CD4-positive, alpha-beta T cell treated with Interferon alpha-2 for 1 hour (primary cell): ENCODE measurements at regions not wholly inside any gene's neighbourhood (a gene's known extent, or its start where the extent isn't known, plus 50 kb on each side); places are given as distances from the start of the nearest gene placed in this dataset.
"Not testable (repeated sequence)": the region's sequence is repeated elsewhere in the genome, so short reads cannot be mapped to it uniquely, and the experiment has no call there.

Source experiments
- DNase-seq, 2 donors: peaks; one replicate each; pipeline ENCODE4 v3.0.0-alpha.2; 2020 to 2022

DNA sequence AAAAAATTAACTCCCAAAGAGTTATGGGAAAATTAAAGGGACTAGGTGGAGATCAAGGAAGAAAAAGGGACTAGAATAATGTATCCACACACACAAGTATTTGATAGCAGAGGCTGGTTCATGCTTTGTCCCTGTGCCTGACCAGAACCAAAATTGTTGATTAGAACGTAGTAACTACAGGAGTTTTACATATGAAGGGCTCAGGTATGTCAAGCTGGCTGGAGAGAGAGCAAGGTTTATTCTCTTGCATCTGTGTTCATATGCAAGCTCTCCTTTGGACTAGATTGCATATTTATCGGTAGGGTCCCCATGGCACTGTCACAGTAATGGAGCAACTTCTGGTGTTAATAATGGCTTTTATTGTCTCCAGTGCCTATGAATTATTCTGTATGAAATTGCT lies 239.9 kb upstream of the TRPM3 start:
- no peak for DNase-seq

DNA sequence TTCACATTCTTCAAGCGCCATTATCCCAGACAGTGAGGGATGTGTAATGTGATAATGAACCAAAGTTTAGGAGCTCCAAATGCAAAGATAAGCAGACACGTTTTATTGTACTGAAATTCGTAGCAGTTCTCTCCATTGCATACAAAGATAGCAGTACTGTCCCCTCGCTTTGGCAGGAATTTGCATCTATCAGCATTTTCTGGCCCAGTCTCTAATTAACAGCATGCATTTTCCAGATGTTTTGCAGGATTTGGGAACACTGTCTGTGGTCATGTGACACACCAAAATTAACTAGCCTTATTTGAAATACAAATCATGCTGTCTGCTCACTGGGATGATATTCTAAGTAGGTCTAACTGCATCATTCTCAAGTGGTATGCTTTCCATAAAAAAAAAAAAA lies 235.9 kb upstream of the TRPM3 start:
- no peak for DNase-seq

DNA sequence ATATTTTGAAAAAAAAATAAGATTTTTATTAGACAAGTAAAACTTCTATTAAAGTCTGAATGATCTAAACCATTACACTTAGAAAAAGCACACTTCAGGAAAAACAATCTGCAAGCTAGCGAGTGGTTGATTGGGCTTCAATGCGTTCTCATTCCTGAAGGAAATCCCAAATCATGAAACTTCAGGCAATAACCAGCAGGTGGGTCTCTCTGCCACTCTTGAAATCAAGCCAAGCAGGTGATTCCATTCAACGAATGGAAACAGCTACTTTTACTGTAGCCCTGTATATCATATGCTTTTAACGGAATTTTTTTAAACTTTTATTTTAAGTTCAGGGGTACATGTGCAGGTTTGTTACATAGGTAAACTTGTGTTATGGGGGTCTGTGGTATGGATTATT lies 234.5 kb upstream of the TRPM3 start:
- no peak for DNase-seq

DNA sequence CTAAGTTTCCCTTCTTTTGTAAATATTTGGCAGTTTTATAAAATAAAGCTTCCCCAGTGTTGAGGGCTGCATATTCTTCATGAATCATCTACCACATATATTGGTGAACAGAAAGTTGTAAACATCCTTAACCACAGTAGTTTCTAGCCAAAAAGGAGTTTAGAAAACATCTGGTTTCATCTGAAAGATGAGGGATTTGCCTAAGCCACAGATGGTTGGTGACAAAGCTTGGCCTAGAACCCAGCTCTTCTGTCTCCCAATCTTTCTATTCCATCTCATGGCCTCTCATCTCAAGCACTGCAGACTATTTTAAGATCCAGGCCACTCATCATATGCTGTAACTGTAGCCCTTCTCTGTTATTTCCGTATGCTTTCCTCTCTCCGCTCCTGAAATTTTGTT lies 232.3 kb upstream of the TRPM3 start:
- DNase-seq: no peak

DNA sequence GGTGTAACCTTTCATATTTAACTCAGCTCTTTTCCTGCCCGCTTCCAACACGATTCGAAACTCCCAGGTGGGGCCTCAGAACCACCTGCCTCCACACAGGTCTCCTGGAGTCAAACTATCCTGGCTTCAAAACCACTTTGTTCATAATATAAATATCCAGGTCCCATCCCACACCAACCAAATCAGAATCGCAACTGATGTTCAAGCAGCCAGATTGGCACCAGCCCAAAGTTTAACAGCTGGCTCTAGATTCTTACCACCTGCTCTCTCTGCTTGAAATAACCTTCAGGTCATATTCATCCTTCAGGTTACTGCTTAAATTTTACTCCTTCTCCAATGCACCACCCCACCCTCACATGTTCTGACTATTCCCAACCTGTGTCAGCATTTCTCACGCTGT lies 231.4 kb upstream of the TRPM3 start:
- no peak for DNase-seq

DNA sequence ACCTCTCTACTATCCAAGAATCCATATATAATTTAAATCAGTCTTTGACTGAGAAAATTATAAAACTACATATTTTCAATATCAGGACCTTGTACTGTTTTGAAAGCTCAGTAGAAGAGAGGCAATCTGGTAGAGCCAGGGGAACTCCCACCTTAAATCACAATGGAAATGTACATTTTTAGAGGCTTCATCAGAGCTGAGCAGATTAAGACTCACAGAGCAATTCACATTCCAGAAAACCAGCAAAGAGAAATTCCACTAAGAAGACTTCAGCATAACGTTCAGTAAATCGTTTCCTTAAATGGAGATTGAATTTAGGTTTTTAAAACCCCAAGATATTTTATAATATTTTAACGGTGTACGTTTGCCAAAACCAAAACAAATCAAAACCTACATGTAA lies 227.8 kb upstream of the TRPM3 start:
- DNase-seq: no peak

DNA sequence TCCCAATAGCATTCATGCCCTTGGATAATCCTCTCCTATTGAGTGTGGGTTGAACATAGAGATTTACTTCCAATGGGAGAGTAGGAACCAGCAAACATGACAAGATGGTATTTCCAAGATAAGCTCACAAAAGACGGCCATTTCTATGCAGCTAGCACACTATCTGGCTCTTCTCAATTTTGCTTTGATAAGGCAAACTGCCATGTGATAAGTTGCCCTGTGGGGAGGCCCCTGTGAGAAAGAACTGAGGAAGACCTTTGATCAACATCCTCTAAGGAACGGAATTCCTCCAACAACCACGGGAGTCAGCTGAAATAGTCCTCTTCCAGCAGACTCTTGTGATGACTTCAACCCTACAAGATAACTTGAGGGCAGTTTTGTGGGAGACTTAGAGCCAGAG lies 211.9 kb upstream of the TRPM3 start:
- DNase-seq: no peak

DNA sequence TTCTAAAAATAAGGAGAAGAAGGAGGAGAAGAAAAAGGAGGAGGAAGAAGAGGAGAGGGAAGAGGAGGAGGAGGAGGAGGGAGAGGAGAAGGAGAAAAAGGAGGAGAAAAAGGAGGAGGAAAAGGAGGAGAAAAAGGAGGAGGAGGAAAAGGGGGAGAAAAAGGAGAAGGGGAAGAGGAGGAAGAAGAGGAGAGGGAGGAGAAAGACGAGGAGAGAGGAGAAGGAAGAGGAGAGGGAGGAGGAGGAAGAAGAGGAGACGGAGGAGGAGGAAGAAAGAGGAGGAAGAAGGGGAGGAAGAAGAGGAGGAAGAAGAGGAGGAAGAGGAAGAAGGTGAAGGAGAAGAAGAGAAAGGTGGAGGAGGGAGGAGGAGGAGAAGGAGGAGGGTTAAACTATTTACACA lies 210.2 kb upstream of the TRPM3 start:
- no peak for DNase-seq

DNA sequence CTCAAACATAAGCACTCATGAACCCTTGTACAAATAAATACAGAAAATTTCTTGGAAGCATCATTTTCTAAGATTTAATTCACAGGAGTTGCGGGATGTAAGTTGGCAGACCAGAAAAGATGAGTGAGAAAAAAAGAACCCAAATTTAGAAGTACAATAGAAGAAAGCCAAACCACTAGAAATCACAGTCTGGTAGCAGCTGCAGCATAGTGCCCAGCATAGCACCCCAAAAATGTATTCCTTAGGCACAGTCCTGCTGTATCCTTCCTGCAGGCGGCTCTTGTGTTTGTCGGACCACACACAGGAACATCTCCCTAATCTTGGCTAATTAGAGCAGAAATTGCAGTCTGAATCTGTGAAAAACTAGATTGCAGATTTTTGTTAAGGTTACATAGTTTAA lies 208.5 kb upstream of the TRPM3 start:
- DNase-seq: no peak

DNA sequence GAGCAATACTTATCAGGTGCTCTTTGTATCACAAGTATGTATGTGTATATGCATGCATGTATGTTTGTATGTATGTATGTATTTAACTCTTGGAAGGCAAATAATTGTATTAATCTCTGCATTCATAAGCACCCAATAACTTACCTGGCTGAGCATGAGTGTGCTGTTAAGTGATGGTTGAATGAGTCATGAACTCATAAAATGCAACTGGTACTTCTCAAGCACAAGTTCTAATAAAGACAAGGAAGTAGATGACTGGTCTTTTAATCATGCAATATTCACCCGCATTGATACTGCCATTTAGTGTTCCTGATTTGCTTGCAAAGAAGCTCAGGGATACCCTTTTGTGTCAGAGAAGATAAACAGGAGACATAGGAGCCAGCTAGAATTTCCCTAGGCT lies 204.9 kb upstream of the TRPM3 start:
- no peak for DNase-seq

DNA sequence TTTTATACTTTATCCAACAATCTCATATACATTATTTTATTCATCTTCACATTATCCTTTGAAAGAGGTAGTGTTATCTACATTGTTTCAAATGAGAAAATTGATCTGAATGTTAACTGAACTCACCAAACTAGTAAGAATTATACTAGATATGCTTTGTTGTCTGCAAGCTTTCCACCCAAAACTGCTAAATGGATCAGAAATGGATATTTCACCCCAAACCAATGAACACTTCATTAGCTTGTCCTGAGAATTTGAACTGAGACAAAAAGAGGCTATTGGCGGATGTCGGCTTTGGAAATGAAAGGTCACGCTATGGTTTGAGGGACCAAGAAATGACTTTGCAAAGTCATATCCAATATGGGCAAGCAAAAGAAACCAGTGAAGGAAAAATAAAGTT lies 201.9 kb upstream of the TRPM3 start:
- DNase-seq: no peak

DNA sequence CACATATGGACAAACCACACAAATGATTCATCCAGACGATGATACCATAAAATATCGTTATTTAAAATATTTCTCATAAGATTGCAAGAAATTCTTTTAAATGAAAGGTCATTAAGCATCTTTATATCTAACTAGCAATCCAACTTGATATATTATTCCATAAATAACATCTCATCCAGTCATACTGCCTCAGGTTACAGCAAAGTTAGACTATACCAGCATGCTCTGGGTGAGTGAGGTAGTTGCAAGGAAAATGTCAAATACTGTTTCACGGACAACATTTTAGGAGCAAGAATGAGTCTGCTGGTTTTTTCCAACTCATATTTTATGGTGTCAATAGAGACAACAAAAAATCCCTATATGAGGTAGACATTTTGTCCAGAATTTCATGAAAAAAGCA lies 200.9 kb upstream of the TRPM3 start:
- no peak for DNase-seq

DNA sequence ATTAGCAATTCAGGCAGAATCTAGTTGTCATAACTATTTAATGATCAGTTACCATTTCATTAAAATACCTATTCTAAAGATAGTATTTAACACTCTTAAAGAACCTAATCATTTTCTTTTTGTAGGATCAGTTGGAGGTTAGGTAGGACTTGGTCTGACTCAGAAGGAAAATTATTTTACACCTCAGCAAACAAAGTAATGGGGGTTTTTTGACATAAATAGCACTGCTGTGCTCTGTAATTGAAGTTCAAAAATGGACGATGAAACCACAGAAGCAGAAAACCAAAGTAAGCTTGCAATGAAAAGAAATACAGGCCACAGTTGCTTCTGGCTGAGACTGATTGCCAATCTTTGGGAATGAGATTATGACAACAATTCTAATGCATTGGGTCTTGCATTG lies 187.0 kb upstream of the TRPM3 start:
- DNase-seq: no peak

DNA sequence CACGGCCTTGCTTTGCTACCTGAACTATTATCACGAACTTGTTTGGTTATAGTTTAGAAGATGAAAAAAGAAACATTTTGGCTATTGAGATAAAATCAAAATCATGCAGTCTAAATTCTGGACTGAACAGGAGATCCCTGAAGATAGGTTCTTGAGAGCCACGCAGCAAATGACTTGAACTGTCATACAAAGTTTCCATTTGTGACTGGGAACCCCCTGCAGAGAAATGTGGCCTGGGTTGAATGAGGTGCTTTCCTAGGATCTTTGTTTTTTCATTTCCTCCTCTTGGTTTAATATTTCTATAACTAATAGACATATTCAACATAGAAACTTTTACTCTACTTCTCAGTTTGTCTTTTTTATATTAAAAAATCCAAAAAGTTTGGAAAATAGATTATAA lies 184.7 kb upstream of the TRPM3 start:
- DNase-seq: no peak

DNA sequence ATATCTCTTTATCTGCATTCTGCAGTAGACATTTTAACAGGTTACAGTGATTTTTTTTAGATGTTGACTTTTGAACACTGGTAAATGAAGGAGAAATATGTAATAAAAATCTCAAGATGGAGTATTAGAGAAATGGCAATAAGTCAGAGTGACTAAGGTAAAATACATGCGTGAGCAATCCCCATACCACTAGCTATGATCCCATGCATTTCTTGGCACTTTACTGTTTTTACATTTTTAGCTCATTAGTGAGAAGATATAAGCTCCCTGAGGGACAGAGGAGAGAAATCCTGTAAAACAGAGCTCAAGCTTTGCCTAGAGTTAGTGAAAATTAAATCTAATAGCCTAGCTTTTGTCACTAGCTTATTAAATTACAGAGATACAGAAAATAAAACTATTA lies 181.9 kb upstream of the TRPM3 start:
- no peak for DNase-seq

DNA sequence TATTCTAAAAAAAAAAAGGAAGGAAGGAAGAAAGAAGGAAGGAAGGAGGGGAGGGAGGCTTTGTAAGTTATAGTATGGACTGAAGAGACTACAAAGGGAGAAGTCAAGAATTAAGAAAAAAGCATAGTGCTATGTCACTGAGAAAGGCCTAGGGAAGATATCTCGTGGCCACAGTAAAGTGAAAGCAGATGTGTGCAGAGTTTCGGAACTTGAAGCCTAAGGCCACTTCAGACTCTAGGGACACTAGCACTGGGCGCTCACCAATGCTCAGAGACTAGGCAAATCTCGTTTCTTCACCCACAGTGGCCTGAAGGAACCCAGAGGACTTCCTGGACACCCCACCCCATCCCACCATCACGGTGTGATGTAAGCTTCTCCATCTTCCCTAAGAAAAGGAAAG lies 181.4 kb upstream of the TRPM3 start:
- no peak for DNase-seq

DNA sequence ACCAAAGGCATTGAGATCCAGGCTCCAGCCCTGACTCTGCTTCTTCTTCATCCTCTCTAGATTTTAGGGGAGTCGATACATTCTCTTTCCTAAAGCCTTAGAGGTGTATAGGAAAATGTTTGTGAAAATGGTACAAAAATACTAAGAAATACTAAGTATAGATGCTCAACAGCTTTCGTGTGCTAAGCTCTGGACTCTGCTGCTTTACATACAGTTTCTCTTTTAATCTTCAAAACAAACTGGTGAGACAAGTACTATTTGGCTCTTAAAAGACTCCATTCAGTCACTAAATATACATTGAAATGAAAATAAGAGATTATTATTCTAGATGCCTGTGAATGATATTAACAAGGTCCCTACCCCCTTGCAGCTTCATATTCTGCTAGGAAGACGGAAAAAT lies 174.5 kb upstream of the TRPM3 start:
- no peak for DNase-seq

DNA sequence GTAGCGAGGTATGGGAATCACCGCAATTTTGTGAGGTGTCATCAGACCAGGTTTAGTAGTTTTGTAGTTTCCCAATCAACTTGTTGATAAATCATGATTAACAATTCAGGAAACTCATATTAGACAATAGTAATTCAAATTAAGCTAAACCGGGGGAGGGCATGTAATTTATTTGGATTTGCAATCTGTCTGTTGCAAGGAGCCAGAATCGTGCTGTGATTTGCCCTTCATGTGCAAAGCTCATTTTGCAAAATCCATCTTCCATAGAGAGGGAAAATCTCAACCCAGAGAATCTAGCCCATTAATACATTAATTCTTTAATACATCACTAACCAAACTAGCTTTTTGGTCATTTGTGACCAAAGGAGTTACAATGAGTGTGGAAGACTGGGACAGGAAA lies 164.7 kb upstream of the TRPM3 start:
- no peak for DNase-seq

DNA sequence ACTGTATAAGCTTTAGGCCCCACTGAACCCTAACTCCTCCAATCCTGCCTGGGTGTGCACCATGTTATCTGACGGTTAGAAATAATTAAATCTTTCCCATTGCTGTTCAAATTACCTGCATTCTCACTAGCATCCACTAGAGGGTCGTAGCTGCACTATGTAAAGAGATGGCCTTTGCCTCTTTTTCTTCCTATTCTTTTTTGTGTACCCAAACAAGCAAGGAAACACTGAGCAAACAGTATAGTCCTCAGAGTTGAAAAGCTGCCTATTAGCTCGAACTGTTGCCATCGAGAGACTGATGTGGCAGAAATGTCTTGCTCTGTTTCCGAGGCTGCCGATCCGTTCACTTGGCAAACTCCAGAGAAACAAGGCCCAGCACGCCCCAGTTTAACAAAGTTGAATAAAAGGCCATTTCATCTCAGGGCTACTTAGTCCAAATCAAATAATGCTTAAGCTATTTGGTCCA lies 163.8 kb upstream of the TRPM3 start:
- DNase-seq: peak in 1 of 2 donors; percentile 56

DNA sequence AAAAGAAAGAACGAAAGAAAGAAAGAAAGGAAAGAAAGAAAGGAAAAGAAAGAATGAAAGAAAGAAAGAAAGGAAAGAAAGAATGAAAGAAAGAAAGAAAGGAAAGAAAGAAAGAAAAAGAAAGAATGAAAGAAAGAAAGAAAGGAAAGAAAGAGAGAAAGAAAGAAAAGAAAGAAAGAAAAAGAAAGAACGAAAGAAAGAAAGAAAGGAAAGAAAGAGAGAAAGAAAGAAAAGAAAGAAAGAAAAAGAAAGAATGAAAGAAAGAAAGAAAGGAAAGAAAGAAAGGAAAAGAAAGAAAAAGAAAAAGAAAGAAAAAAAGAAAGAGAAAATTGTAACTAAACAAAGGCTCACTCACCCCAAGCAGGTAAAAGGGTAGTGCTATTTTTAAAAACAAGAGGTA lies 160.7 kb upstream of the TRPM3 start:
- not testable (repeated sequence) for DNase-seq

DNA sequence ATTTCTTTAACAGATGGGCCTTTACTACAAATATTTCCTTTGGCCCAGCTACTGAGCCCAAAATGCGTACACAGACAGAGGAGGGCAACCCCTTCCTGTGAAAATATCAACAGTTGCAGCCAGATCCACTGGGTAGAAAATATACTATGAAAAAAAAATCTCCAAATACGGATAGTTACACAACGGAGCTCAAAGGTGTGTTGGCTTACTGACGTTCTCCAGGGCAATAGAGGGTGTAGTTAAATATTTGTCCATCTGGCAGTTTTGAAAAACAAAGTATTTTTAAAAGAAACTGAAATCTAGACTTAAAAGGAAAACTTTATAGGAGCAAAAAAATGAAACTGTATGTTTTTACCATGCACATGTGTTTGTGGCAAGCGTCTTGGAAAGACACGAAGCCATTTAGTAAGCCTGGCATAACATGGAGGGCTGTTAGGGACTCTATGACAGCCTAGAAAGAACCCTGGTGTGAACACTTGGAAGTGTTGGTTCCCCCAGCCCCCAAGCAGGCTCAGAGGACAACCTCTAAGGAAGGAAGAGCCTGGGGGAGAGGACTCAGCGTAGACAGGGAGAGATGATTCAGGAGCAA lies 157.8 kb upstream of the TRPM3 start:
- no peak for DNase-seq

DNA sequence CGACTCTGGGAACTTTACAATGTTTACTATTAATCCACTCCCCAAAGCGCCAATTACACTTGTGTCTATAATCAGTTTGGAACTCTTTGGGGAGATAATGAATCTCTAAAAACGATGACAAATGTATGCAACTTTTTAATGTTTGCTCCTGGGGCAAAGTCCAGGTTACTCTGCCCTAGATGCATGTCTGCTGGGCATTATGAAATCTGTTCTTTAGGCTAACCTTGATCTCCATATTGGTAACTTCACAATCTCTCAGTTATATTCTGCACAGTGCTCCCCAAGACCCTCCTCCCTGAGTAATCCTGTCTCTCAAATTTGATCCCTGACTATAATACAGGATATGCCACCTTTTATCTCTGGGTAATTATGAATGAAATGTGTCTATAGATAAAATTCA lies 152.2 kb upstream of the TRPM3 start:
- no peak for DNase-seq

DNA sequence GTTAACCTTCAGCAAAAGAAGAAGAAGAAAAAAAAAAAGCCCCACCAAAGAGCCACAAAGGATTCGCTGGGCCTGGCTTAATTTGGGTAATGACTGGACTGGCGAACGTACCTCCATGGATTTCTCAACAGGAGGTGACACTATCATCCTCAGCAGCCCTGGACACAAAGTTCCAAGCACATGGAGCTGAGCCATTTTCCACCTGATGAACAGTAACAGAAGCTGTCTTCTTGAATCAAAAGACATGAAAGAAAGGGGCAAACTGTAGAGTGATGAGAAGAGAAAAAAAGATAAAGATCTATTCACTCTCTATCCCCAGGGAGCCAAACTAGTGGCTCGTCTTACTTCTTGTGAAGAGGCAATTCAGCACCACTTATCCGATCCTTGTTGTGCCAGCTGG lies 150.2 kb upstream of the TRPM3 start:
- no peak for DNase-seq

DNA sequence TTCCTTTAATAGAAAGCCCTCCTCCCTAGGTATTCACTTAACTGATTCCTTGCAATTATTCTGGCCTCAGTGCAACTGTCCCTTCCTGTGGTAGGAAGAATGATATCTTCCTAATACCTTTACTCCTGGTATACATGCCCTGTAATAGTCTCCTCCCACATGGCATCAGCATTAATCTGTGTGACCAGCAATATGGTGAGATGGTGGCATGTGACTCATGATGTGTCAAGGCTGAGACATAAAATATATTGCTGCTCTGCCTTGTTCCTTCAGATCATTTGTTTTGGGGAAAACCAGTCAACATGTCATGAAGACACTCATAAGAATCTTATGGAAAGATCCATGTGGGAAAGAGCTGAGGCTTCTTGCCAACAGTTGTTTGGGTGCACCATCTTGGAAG lies 149.1 kb upstream of the TRPM3 start:
- DNase-seq: no peak

DNA sequence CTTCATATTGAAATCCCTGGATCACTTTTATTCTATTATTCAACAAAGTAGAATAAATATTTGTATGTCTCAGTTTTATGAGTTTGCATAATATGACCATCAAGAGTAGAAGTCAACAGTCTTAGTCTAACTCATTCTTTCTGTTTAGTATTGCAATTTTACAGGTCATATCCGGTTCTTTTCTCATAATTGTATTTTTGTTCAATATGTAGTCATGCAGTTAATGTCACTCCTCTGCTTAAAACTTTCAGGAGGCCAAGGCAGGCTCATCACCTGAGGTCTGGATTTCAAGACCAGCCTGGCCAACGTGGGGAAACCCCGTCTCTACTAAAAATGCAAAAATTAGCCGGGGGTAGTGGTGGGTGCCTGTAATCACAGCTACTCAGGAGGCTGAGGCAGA lies 148.4 kb upstream of the TRPM3 start:
- no peak for DNase-seq
